ENCODE measurements at regions not wholly inside any gene's neighbourhood (a gene's known extent, or its start where the extent isn't known, plus 50 kb on each side); places are given as distances from the start of the nearest gene placed in this dataset.

- TF ChIP-seq, protein P1, sequence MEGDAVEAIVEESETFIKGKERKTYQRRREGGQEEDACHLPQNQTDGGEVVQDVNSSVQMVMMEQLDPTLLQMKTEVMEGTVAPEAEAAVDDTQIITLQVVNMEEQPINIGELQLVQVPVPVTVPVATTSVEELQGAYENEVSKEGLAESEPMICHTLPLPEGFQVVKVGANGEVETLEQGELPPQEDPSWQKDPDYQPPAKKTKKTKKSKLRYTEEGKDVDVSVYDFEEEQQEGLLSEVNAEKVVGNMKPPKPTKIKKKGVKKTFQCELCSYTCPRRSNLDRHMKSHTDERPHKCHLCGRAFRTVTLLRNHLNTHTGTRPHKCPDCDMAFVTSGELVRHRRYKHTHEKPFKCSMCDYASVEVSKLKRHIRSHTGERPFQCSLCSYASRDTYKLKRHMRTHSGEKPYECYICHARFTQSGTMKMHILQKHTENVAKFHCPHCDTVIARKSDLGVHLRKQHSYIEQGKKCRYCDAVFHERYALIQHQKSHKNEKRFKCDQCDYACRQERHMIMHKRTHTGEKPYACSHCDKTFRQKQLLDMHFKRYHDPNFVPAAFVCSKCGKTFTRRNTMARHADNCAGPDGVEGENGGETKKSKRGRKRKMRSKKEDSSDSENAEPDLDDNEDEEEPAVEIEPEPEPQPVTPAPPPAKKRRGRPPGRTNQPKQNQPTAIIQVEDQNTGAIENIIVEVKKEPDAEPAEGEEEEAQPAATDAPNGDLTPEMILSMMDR (IDR thresholded peaks at IDR 0.05; ENCODE audit: low read depth, low read length), result no peak
- TF ChIP-seq, protein P2, sequence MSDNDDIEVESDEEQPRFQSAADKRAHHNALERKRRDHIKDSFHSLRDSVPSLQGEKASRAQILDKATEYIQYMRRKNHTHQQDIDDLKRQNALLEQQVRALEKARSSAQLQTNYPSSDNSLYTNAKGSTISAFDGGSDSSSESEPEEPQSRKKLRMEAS (IDR thresholded peaks at IDR 0.05; ENCODE audit: low read depth, low read length), result no peak
- no peak for TF ChIP-seq POLR2A (IDR thresholded peaks at IDR 0.05; ENCODE audit: extremely low read depth, insufficient read length)
These were observed 78.2 kb upstream of the NLRP1 start for GRCh38 chr17:5662409-5663085.

Data from NB4 (cell line).